ENCODE measurements at regions not wholly inside any gene's neighbourhood (a gene's known extent, or its start where the extent isn't known, plus 50 kb on each side); places are given as distances from the start of the nearest gene placed in this dataset.

- DNase-seq (ENCODE audit: low read depth): no peak
These were observed 190.1 kb upstream of the AGAP1 start for GRCh38 chr2:235303499-235304291.

- no peak for DNase-seq (ENCODE audit: low read depth)
These were observed 188.2 kb upstream of the AGAP1 start for GRCh38 chr2:235305678-235306077.

- no peak for DNase-seq (ENCODE audit: low read depth)
These were observed 182.8 kb upstream of the AGAP1 start for GRCh38 chr2:235311044-235311443.

- no peak for DNase-seq (ENCODE audit: low read depth)
These were observed 181.3 kb upstream of the AGAP1 start for GRCh38 chr2:235312571-235312970.

- DNase-seq (ENCODE audit: low read depth): no peak
These were observed 179.4 kb upstream of the AGAP1 start for GRCh38 chr2:235314371-235314930.

- no peak for DNase-seq (ENCODE audit: low read depth)
These were observed 174.7 kb upstream of the AGAP1 start for GRCh38 chr2:235319095-235319494.

GRCh38 chr2:235320326-235320725 is 173.5 kb upstream of the AGAP1 start:
- no peak for DNase-seq (ENCODE audit: low read depth)

GRCh38 chr2:235324324-235324723 is 169.5 kb upstream of the AGAP1 start:
- no peak for DNase-seq (ENCODE audit: low read depth)

GRCh38 chr2:235325151-235325550 is 168.7 kb upstream of the AGAP1 start:
- DNase-seq (ENCODE audit: low read depth): no peak

- no peak for DNase-seq (ENCODE audit: low read depth)
These were observed 164.9 kb upstream of the AGAP1 start for GRCh38 chr2:235328991-235329390.

- DNase-seq (ENCODE audit: low read depth): peak; percentile 76
These were observed 162.9 kb upstream of the AGAP1 start for GRCh38 chr2:235330775-235331451.

- DNase-seq (ENCODE audit: low read depth): no peak
These were observed 161.5 kb upstream of the AGAP1 start for GRCh38 chr2:235332240-235332890.

GRCh38 chr2:235333076-235333475 is 160.8 kb upstream of the AGAP1 start:
- DNase-seq (ENCODE audit: low read depth): no peak

GRCh38 chr2:235334179-235334578 is 159.7 kb upstream of the AGAP1 start:
- no peak for DNase-seq (ENCODE audit: low read depth)

GRCh38 chr2:235343156-235343774 is 150.6 kb upstream of the AGAP1 start:
- DNase-seq (ENCODE audit: low read depth): no peak

GRCh38 chr2:235343869-235344268 is 150.0 kb upstream of the AGAP1 start:
- no peak for DNase-seq (ENCODE audit: low read depth)

GRCh38 chr2:235345745-235346144 is 148.1 kb upstream of the AGAP1 start:
- DNase-seq (ENCODE audit: low read depth): no peak

- peak; percentile 58 for DNase-seq (ENCODE audit: low read depth)
These were observed 146.2 kb upstream of the AGAP1 start for GRCh38 chr2:235347691-235348090.

GRCh38 chr2:235348329-235348728 is 145.5 kb upstream of the AGAP1 start:
- no peak for DNase-seq (ENCODE audit: low read depth)

GRCh38 chr2:235350234-235350633 is 143.6 kb upstream of the AGAP1 start:
- DNase-seq (ENCODE audit: low read depth): no peak

- DNase-seq (ENCODE audit: low read depth): no peak
These were observed 141.3 kb upstream of the AGAP1 start for GRCh38 chr2:235352541-235352940.

GRCh38 chr2:235357881-235358280 is 136.0 kb upstream of the AGAP1 start:
- DNase-seq (ENCODE audit: low read depth): no peak
